ENCODE measurements at regions not wholly inside any gene's neighbourhood (a gene's known extent, or its start where the extent isn't known, plus 50 kb on each side); places are given as distances from the start of the nearest gene placed in this dataset.
"Not testable (repeated sequence)": the region's sequence is repeated elsewhere in the genome, so short reads cannot be mapped to it uniquely, and the experiment has no call there.

- DNase-seq (ENCODE audit: extremely low spot score): no peak
- CTCF ChIA-PET: no interaction called here
- POLR2A ChIA-PET: no interaction called here
These were observed 186.0 kb upstream of the SOX6 start for GRCh38 chr11:16542353-16542752.

GRCh38 chr11:16536513-16536912 lies 180.2 kb upstream of the SOX6 start:
- POLR2A ChIA-PET: no interaction called here
- no peak for DNase-seq (ENCODE audit: extremely low spot score)
- CTCF ChIA-PET: no interaction called here
- TF ChIP-seq BHLHE40 (IDR thresholded peaks at IDR 0.05; ENCODE audit: borderline replicate concordance) (no peak), HDGF (IDR thresholded peaks at IDR 0.05; ENCODE audit: borderline replicate concordance) (no peak), ZNF384 (IDR thresholded peaks at IDR 0.05) (no peak), SP1 (IDR thresholded peaks at IDR 0.05) (no peak), FOXA1 (IDR thresholded peaks at IDR 0.05) (no peak), LEF1 (IDR thresholded peaks at IDR 0.05; ENCODE audit: borderline replicate concordance) (no peak), SUZ12 (IDR thresholded peaks at IDR 0.05) (no peak), L3MBTL2 (conservative IDR thresholded peaks at IDR 0.05) (no peak), ARNT (IDR thresholded peaks at IDR 0.05) (no peak), FOXK2 (IDR thresholded peaks at IDR 0.05) (no peak), FOXM1 (IDR thresholded peaks at IDR 0.05; ENCODE audit: borderline replicate concordance) (no peak), NFRKB (IDR thresholded peaks at IDR 0.05) (no peak)
- TF ChIP-seq, protein P1, sequence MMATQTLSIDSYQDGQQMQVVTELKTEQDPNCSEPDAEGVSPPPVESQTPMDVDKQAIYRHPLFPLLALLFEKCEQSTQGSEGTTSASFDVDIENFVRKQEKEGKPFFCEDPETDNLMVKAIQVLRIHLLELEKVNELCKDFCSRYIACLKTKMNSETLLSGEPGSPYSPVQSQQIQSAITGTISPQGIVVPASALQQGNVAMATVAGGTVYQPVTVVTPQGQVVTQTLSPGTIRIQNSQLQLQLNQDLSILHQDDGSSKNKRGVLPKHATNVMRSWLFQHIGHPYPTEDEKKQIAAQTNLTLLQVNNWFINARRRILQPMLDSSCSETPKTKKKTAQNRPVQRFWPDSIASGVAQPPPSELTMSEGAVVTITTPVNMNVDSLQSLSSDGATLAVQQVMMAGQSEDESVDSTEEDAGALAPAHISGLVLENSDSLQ (IDR thresholded peaks at IDR 0.05): no peak

More at GRCh38 chr11:16542353-16542752, 186.0 kb upstream of the SOX6 start:
- TF ChIP-seq FOXA1 (IDR thresholded peaks at IDR 0.05) (no peak), ARNT (IDR thresholded peaks at IDR 0.05) (no peak), L3MBTL2 (conservative IDR thresholded peaks at IDR 0.05) (no peak), FOXK2 (IDR thresholded peaks at IDR 0.05) (no peak), ELF4 (IDR thresholded peaks at IDR 0.05) (no peak), BHLHE40 (IDR thresholded peaks at IDR 0.05; ENCODE audit: borderline replicate concordance) (no peak), SUZ12 (IDR thresholded peaks at IDR 0.05) (no peak), CTBP1 (IDR thresholded peaks at IDR 0.05; ENCODE audit: borderline replicate concordance) (no peak), FOXM1 (IDR thresholded peaks at IDR 0.05; ENCODE audit: borderline replicate concordance) (no peak), HDGF (IDR thresholded peaks at IDR 0.05; ENCODE audit: borderline replicate concordance) (no peak), TARDBP (IDR thresholded peaks at IDR 0.05) (no peak)
- TF ChIP-seq, protein P1 (IDR thresholded peaks at IDR 0.05): no peak

- no peak for TF ChIP-seq ELF4 (IDR thresholded peaks at IDR 0.05)
- TF ChIP-seq NFRKB (IDR thresholded peaks at IDR 0.05): no peak
- no peak for TF ChIP-seq BHLHE40 (IDR thresholded peaks at IDR 0.05; ENCODE audit: borderline replicate concordance)
- TF ChIP-seq ARNT (IDR thresholded peaks at IDR 0.05): no peak
- TF ChIP-seq FOXA1 (IDR thresholded peaks at IDR 0.05): no peak
- TF ChIP-seq FOXK2 (IDR thresholded peaks at IDR 0.05): no peak
- TF ChIP-seq SUZ12 (IDR thresholded peaks at IDR 0.05): no peak
- no peak for TF ChIP-seq ZNF384 (IDR thresholded peaks at IDR 0.05)
- TF ChIP-seq LEF1 (IDR thresholded peaks at IDR 0.05; ENCODE audit: borderline replicate concordance): no peak
- TF ChIP-seq TARDBP (IDR thresholded peaks at IDR 0.05): no peak
- no peak for TF ChIP-seq HDGF (IDR thresholded peaks at IDR 0.05; ENCODE audit: borderline replicate concordance)
- TF ChIP-seq SP1 (IDR thresholded peaks at IDR 0.05): no peak
- TF ChIP-seq, protein P1 (IDR thresholded peaks at IDR 0.05): no peak
- TF ChIP-seq L3MBTL2 (conservative IDR thresholded peaks at IDR 0.05): no peak
- TF ChIP-seq CTBP1 (IDR thresholded peaks at IDR 0.05; ENCODE audit: borderline replicate concordance): no peak
- no peak for TF ChIP-seq FOXM1 (IDR thresholded peaks at IDR 0.05; ENCODE audit: borderline replicate concordance)
- POLR2A ChIA-PET: no interaction called here
- DNase-seq (ENCODE audit: extremely low spot score): no peak
- CTCF ChIA-PET: no interaction called here
These were observed 172.3 kb upstream of the SOX6 start for GRCh38 chr11:16528639-16529038.

GRCh38 chr11:16527525-16528246 lies 171.3 kb upstream of the SOX6 start:
- no peak for DNase-seq (ENCODE audit: extremely low spot score)
- CTCF ChIA-PET: no interaction called here
- TF ChIP-seq ELF4 (IDR thresholded peaks at IDR 0.05) (no peak), ARNT (IDR thresholded peaks at IDR 0.05) (no peak), FOXA1 (IDR thresholded peaks at IDR 0.05) (no peak), CTBP1 (IDR thresholded peaks at IDR 0.05; ENCODE audit: borderline replicate concordance) (no peak), SUZ12 (IDR thresholded peaks at IDR 0.05) (no peak), ZNF384 (IDR thresholded peaks at IDR 0.05) (no peak), FOXK2 (IDR thresholded peaks at IDR 0.05) (no peak)
- POLR2A ChIA-PET: no interaction called here

- no peak for TF ChIP-seq SP1 (IDR thresholded peaks at IDR 0.05)
- TF ChIP-seq ZNF384 (IDR thresholded peaks at IDR 0.05): peak; percentile 26; the same call in 1 of the 2 replicates
- TF ChIP-seq, protein P1 (IDR thresholded peaks at IDR 0.05): peak; percentile 64
- POLR2A ChIA-PET: no interaction called here
- no peak for DNase-seq (ENCODE audit: extremely low spot score)
- CTCF ChIA-PET: no interaction called here
These were observed 170.6 kb upstream of the SOX6 start for GRCh38 chr11:16526947-16527346.

DNA sequence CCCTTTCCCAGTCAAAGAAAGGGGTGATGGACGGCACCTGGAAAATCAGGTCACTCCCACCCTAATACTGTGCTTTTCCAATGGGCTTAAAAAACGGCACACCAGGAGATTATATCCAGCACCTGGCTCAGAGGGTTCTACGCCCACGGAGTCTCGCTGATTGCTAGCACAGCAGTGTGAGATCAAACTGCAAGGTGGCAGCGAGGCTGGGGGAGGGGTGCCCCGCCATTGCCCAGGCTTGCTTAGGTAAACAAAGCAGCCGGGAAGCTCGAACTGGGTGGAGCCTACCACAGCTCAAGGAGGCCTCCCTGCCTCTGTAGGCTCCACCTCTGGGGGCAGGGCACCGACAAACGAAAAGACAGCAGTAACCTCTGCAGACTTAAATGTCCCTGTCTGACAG lies 164.4 kb upstream of the SOX6 start:
- CTCF ChIA-PET; POLR2A ChIA-PET; DNase-seq (ENCODE audit: extremely low spot score): not testable (repeated sequence)
